ENCODE measurements at regions not wholly inside any gene's neighbourhood (a gene's known extent, or its start where the extent isn't known, plus 50 kb on each side); places are given as distances from the start of the nearest gene placed in this dataset.
"Not testable (repeated sequence)": the region's sequence is repeated elsewhere in the genome, so short reads cannot be mapped to it uniquely, and the experiment has no call there.

- H3K4me1 ChIP-seq (ENCODE audit: control insufficient read depth in 2 of 3, insufficient read depth in 2 of 3, low read depth in 1 of 3, low read length in 3 of 3): no peaks in the 10 kb centered on the region
- H3K36me3 ChIP-seq (ENCODE audit: control insufficient read depth in 2 of 3, insufficient read depth in 3 of 3, low read length in 3 of 3): no peaks in the 10 kb centered on the region
- no peaks in the 10 kb centered on the region for H3K27me3 ChIP-seq (ENCODE audit: control insufficient read depth, insufficient read depth, low read length)
- intact Hi-C loops (cut with DNase I): no loop called here
- H3K27ac ChIP-seq (ENCODE audit: low read depth in 2 of 2, low read length in 2 of 2): no peak overlapping the region
- no peak overlapping the region for H3K9ac ChIP-seq (ENCODE audit: low read length in 3 of 3)
- no peak overlapping the region for H3K4me3 ChIP-seq (ENCODE audit: low read length in 3 of 3)
- DNase-seq (no peak), FAIRE-seq (no peak)
- H3K9me3 ChIP-seq (ENCODE audit: control insufficient read depth in 2 of 3, insufficient read depth in 1 of 3, low read length in 3 of 3): no peaks in the 10 kb centered on the region
- no peak for TF ChIP-seq CTCF (IDR thresholded peaks at IDR 0.05; ENCODE audit: borderline replicate concordance, extremely low read depth, insufficient read depth)
These were observed 534.3 kb downstream of the ADCYAP1 start for GRCh38 chr18:1438967-1439366.

- H3K9ac ChIP-seq (ENCODE audit: low read length in 3 of 3); H3K9me3 ChIP-seq (ENCODE audit: control insufficient read depth in 2 of 3, insufficient read depth in 1 of 3, low read length in 3 of 3); DNase-seq; FAIRE-seq; H3K4me3 ChIP-seq (ENCODE audit: low read length in 3 of 3); H3K4me1 ChIP-seq (ENCODE audit: control insufficient read depth in 2 of 3, insufficient read depth in 2 of 3, low read depth in 1 of 3, low read length in 3 of 3); H3K27ac ChIP-seq (ENCODE audit: low read depth in 2 of 2, low read length in 2 of 2); H3K36me3 ChIP-seq (ENCODE audit: control insufficient read depth in 2 of 3, insufficient read depth in 3 of 3, low read length in 3 of 3); intact Hi-C loops (cut with DNase I); H3K27me3 ChIP-seq (ENCODE audit: control insufficient read depth, insufficient read depth, low read length): not testable (repeated sequence)
These were observed 539.4 kb downstream of the ADCYAP1 start for GRCh38 chr18:1444062-1444461.

- TF ChIP-seq CTCF (IDR thresholded peaks at IDR 0.05; ENCODE audit: borderline replicate concordance, extremely low read depth, insufficient read depth): no peak
- Histone ChIP-seq H3K9me3 (ENCODE audit: control insufficient read depth in 2 of 3, insufficient read depth in 1 of 3, low read length in 3 of 3) (no peaks in the 10 kb centered on the region), H3K27me3 (ENCODE audit: control insufficient read depth, insufficient read depth, low read length) (no peaks in the 10 kb centered on the region), H3K36me3 (ENCODE audit: control insufficient read depth in 2 of 3, insufficient read depth in 3 of 3, low read length in 3 of 3) (no peaks in the 10 kb centered on the region), H3K9ac (ENCODE audit: low read length in 3 of 3) (no peak overlapping the region), H3K27ac (ENCODE audit: low read depth in 2 of 2, low read length in 2 of 2) (no peak overlapping the region), H3K4me3 (ENCODE audit: low read length in 3 of 3) (no peak overlapping the region), H3K4me1 (ENCODE audit: control insufficient read depth in 2 of 3, insufficient read depth in 2 of 3, low read depth in 1 of 3, low read length in 3 of 3) (no peaks in the 10 kb centered on the region)
- DNase-seq: no peak
- FAIRE-seq: no peak
- intact Hi-C loops (cut with DNase I): no loop called here
These were observed 542.1 kb downstream of the ADCYAP1 start for GRCh38 chr18:1446765-1447164.

- no peak overlapping the region for H3K27ac ChIP-seq (ENCODE audit: low read depth in 2 of 2, low read length in 2 of 2)
- intact Hi-C loops (cut with DNase I): no loop called here
- H3K9ac ChIP-seq (ENCODE audit: low read length in 3 of 3): no peak overlapping the region
- no peaks in the 10 kb centered on the region for H3K36me3 ChIP-seq (ENCODE audit: control insufficient read depth in 2 of 3, insufficient read depth in 3 of 3, low read length in 3 of 3)
- TF ChIP-seq CTCF (IDR thresholded peaks at IDR 0.05; ENCODE audit: borderline replicate concordance, extremely low read depth, insufficient read depth): no peak
- no peak overlapping the region for H3K4me3 ChIP-seq (ENCODE audit: low read length in 3 of 3)
- DNase-seq (no peak), FAIRE-seq (no peak)
- no peaks in the 10 kb centered on the region for H3K4me1 ChIP-seq (ENCODE audit: control insufficient read depth in 2 of 3, insufficient read depth in 2 of 3, low read depth in 1 of 3, low read length in 3 of 3)
- peaks cover 0 to 6% (median 0%) of the 10 kb centered on the region in 3 donors for H3K9me3 ChIP-seq (ENCODE audit: control insufficient read depth in 2 of 3, insufficient read depth in 1 of 3, low read length in 3 of 3)
- no peaks in the 10 kb centered on the region for H3K27me3 ChIP-seq (ENCODE audit: control insufficient read depth, insufficient read depth, low read length)
These were observed 548.1 kb downstream of the ADCYAP1 start for GRCh38 chr18:1452821-1453220.

All from kidney (tissue), 13 donors.